Thyroid gland (tissue), 4 donors: ENCODE measurements at regions not wholly inside any gene's neighbourhood (a gene's known extent, or its start where the extent isn't known, plus 50 kb on each side); places are given as distances from the start of the nearest gene placed in this dataset.

ENCODE experiments used
- POLR2A ChIP-seq, 2 donors: fragments of 450-650 bp; IDR thresholded peaks; one replicate each; pipeline ENCODE4 v1.6.1; 2017; ENCODE audit warnings: antibody characterized with exemption in 2 of 2, mild to moderate bottlenecking in 2 of 2, moderate library complexity in 1 of 2
- TF ChIP-seq, protein P1 (sequence below), 6 experiments: fragments of 200-600 bp in 3 of 6; fragments of 450-650 bp in 3 of 6; sonication (generic) in 3 of 6; IDR thresholded peaks; one replicate each; pipeline ENCODE4 v1.5.1; 2016 to 2019; ENCODE audit warnings: antibody characterized with exemption in 6 of 6, mild to moderate bottlenecking in 2 of 6, inconsistent platforms in 1 of 6, moderate library complexity in 1 of 6

DNA sequence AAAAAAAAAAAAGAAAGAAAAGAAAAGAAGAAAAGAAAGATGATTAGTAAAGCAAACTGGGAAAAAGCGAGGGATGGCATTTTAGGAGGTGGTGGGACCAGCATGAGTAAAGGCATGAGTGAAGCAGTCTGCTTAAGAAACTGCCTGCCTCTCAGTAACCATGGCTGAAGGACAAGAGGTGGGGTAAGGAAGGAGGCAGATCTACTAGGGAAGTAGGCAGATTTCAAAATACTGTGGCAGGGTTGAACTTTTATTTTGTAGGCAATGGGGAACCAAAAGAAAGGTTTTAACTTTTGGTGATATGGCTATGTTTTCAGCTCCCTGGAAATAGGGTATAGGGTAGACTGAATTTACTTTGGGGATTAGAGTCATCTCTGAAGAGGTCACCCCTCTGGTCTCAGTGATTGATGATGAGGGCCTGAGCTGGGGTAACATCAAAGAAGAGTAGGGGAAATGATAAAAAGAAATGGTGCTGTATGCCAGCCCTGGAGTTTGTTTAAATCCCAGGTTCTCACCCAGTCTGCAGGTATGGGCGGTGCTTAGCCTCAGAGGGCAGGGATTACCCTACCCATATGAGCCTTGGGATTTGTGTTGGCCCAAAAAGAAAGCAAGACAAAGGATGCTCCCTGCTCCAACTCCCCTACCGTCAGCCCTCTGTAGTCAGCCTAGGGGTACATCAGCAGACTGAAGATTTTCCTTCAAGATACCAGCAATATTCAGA, 316.2 kb downstream of the CWC27 start:
- TF ChIP-seq, protein P1, sequence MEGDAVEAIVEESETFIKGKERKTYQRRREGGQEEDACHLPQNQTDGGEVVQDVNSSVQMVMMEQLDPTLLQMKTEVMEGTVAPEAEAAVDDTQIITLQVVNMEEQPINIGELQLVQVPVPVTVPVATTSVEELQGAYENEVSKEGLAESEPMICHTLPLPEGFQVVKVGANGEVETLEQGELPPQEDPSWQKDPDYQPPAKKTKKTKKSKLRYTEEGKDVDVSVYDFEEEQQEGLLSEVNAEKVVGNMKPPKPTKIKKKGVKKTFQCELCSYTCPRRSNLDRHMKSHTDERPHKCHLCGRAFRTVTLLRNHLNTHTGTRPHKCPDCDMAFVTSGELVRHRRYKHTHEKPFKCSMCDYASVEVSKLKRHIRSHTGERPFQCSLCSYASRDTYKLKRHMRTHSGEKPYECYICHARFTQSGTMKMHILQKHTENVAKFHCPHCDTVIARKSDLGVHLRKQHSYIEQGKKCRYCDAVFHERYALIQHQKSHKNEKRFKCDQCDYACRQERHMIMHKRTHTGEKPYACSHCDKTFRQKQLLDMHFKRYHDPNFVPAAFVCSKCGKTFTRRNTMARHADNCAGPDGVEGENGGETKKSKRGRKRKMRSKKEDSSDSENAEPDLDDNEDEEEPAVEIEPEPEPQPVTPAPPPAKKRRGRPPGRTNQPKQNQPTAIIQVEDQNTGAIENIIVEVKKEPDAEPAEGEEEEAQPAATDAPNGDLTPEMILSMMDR (IDR thresholded peaks at IDR 0.05), result no peak
- TF ChIP-seq POLR2A (IDR thresholded peaks at IDR 0.05), result no peak
